SH-SY5Y (cell line): ENCODE measurements at regions not wholly inside any gene's neighbourhood (a gene's known extent, or its start where the extent isn't known, plus 50 kb on each side); places are given as distances from the start of the nearest gene placed in this dataset.

ENCODE experiments used
- GATA2 ChIP-seq: IDR thresholded peaks from 2 replicates; pipeline ENCODE4 v1.6.1; 2011; ENCODE audit warnings: mild to moderate bottlenecking, low read depth, low read length
- GATA3 ChIP-seq: IDR thresholded peaks from 2 replicates; pipeline ENCODE4 v1.6.1; 2011; ENCODE audit warnings: low read depth, mild to moderate bottlenecking, low read length, moderate library complexity

GRCh38 chr9:108213511-108213910 is 642.3 kb downstream of the ACTL7B start:
- TF ChIP-seq GATA3 (no peak), GATA2 (no peak)
